ENCODE measurements at regions not wholly inside any gene's neighbourhood (a gene's known extent, or its start where the extent isn't known, plus 50 kb on each side); places are given as distances from the start of the nearest gene placed in this dataset.

DNA sequence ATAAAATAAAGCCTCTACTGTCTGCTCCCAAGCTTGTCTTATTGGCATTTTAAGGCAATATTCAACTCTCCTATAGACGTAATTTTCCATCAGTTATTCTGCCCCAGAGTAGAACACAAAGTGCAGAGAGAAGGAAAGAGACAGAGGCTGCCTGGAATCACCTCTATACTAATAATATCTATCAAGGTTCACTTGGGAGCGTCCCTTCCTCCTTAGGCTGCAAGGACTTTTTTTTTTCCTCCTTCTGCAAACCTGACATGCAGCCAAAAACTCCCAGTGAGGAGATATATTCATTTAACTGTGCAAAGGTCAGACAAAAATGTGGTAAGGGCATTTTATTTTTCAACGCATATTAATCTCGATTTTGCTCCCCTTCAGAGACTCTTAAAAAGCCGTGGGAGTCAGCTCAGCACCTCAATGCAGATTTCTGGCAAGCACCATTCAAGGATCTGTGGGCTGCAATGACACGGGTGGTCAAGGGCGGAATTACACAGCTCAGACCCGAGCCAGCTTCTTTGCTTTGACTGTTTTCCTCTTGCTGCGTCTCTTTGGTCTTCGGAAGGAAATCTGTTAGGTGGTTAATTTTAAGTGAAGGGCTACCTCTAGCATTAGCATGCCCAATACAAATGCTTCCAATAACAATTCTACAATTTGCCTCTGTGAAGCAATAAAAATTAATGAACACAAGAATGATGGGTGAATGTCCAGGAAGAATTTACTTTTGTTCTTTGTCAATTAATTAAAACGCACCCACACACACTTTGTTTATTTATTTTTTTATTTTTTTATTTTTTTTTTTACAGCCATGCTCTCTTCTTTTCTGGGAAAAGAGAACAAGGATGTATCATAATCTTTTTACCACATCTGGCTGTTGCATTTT is 587.7 kb upstream of the GRAMD2B start:
- peak; percentile 85 for TF ChIP-seq CTCF (IDR thresholded peaks at IDR 0.05; ENCODE audit: insufficient read depth, low read depth, low read length)
- no peak overlapping the region for H3K4me3 ChIP-seq (ENCODE audit: low read depth, low read length)
- peak; percentile 48 for DNase-seq (ENCODE audit: low read depth)

DNA sequence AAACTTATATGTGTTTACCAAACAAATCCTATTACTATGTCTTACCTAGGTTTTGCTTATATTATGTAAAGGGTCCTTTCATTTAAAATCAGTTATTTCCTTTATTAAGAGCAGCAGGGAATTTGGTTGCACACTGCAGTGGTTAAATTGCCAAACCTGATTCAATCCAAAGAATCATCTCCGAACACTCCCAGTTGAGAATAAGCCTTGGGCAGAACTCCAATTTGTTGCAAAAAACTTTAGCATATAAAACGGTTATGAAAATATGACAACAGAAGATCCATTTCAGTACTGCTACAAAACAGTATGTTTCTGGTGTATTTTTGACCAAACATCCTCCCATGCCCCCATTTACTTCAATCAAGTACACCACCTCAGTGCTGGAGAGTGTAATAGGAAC is 587.0 kb upstream of the GRAMD2B start:
- DNase-seq (ENCODE audit: low read depth), result no peak
- H3K4me3 ChIP-seq (ENCODE audit: low read depth, low read length), result no peak overlapping the region
- no peak for TF ChIP-seq CTCF (IDR thresholded peaks at IDR 0.05; ENCODE audit: insufficient read depth, low read depth, low read length)

DNA sequence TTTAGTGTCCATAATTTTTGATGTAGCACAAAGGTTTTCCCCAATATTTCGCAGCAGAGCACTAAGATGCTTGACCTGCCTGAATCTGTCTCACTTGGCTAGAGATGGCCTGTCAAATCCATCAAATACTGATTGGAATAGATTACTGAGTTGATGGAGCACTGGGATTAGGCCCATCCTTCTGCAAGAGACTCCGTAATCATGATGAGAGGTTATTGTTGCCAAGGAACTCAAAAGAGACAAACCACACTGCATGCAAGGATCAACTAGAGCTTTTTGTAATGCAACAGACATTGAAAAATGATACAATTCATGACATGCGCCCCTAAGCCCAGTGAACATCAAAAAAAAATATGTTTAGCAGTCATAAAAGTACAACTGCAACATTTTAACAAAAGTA is 585.3 kb upstream of the GRAMD2B start:
- TF ChIP-seq CTCF (IDR thresholded peaks at IDR 0.05; ENCODE audit: insufficient read depth, low read depth, low read length), result no peak
- H3K4me3 ChIP-seq (ENCODE audit: low read depth, low read length), result no peak overlapping the region
- DNase-seq (ENCODE audit: low read depth), result no peak

- TF ChIP-seq CTCF (IDR thresholded peaks at IDR 0.05; ENCODE audit: insufficient read depth, low read depth, low read length), result no peak
- no peak for DNase-seq (ENCODE audit: low read depth)
- no peak overlapping the region for H3K4me3 ChIP-seq (ENCODE audit: low read depth, low read length)
Measured at GRCh38 chr5:125847561-125847960, 575.6 kb upstream of the GRAMD2B start.

DNA sequence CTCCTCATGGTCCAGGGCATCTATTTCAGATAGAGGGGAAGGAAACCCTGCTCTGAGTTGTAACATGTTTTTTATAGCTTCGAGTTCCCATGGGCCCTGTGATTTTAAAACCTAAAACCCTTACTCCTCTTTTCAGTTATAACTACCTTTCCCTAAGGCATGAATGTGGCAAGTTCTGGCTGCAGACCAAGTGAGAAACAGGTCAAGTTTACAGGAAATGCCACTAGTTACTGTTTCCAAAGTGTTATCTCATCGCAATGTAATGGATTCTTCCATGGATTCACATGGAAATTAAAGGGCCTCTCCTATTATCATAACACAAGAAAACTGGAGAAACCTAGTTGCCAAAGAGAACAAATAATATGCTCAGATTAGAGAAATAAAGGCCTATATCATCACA is 574.5 kb upstream of the GRAMD2B start:
- DNase-seq (ENCODE audit: low read depth), result no peak
- no peak for TF ChIP-seq CTCF (IDR thresholded peaks at IDR 0.05; ENCODE audit: insufficient read depth, low read depth, low read length)
- no peak overlapping the region for H3K4me3 ChIP-seq (ENCODE audit: low read depth, low read length)

DNA sequence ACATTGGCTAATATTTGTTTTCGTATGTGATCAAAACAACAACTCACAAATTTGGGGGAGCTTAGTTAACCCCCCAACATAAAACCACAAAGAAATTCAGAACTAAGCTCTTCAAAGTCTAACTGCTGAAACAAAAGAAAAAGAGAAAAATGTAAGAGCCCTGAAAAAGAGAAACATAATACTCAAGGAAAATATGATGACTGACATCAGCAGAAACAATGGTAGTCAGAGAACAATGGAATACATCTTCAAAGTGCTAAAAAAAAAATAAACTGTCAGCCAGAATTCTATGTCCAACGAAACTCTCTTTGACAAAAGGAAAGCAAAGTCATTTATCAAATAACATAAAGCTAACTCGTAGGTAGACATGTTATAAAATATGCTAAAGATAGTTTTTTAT is 566.3 kb upstream of the GRAMD2B start:
- H3K4me3 ChIP-seq (ENCODE audit: low read depth, low read length), result no peak overlapping the region
- no peak for DNase-seq (ENCODE audit: low read depth)
- no peak for TF ChIP-seq CTCF (IDR thresholded peaks at IDR 0.05; ENCODE audit: insufficient read depth, low read depth, low read length)

GRCh38 chr5:125863579-125863978 is 559.6 kb upstream of the GRAMD2B start:
- no peak for DNase-seq (ENCODE audit: low read depth)

More at GRCh38 chr5:125863579-125863978, 559.6 kb upstream of the GRAMD2B start:
- H3K4me3 ChIP-seq (ENCODE audit: low read depth, low read length), result no peak overlapping the region
- TF ChIP-seq CTCF (IDR thresholded peaks at IDR 0.05; ENCODE audit: insufficient read depth, low read depth, low read length), result no peak

All from fibroblast of villous mesenchyme (primary cell).